Stimulated activated CD8-positive, alpha-beta memory T cell treated with anti-CD3 and anti-CD28 coated beads, Interleukin-12 subunit alpha, Interleukin-12 subunit beta, amount 100 ng/mL, for 4 hours (primary cell): ENCODE measurements at regions not wholly inside any gene's neighbourhood (a gene's known extent, or its start where the extent isn't known, plus 50 kb on each side); places are given as distances from the start of the nearest gene placed in this dataset.

ENCODE experiments used
- DNase-seq: peaks from one replicate; pipeline ENCODE4 v3.0.0-alpha.2; 2020; ENCODE audit warnings: low read depth

DNA sequence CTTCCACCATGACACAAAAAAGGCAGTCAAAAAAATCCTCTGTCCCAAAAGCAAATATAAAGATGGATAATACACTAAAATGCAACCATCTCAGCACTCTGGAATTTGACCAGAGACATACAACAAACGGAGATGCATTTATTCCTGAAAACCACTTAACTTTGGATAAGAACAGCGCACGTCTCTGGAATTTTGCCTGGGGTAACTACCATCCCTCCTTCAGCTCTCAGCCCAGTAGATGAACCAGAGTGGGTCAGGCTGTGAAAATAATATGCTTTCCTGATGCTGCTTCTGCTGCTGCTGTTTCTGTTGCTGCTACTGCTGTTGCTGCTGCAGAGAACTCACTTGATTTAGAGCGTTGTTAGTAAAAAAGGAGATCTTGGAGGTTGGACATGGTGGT lies 133.8 kb upstream of the ACVR2A start:
- no peak for DNase-seq

DNA sequence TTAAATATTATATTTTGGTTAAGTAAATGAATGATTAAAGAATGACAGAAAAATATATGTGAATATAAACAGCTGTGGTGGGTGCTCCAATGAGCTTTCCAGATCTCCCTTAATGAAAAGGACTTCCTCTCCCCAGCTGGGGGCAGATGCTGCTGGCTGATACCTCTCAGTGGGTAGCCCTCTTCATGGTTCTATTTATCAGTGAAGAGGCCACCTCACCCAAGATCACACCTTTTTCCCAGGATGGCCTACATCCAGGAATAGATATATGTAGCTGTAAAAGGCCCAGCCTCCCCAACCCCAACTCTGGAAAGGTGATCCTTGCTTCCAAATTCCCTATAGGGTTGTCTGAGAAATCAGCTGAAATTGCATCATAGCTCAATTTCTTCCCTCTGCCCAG lies 135.2 kb upstream of the ACVR2A start:
- no peak for DNase-seq

DNA sequence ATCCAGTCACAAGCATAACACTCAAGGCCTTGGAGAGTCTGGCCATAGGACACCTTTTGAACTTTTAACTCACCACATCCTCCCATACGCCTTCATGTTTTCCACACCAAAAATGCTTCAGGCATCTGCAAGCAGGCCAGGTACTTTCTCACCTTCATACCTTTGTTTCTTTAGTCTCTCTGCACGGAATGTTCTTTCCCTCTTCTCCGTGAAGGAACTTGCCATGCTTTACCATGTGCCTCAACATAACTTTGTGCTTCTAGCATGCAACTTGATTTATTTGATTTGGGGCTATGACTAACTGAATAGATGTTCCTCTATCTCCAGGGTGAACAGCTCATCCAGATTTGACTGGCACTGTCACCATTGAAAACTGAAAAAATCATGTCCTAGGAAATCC lies 141.7 kb upstream of the ACVR2A start:
- no peak for DNase-seq

DNA sequence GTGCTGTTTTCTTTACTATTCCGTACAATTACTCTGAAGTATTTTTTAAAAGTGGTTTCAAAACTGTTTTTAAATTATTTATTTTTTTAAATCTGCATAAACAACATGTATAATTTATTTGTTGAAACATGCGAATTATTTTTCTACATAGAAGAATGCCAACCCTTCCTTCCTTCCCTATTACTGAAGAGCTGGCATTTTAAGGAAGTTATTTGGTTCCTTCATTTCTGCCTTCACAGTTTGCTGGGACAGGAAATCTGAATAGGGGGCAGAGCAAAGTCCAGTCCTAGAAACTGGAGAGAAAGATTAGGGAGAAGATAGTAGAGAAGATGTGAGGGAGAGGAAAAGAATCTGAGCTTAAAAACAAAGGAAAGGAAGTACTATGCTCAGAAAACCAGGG lies 146.7 kb upstream of the ACVR2A start:
- no peak for DNase-seq

DNA sequence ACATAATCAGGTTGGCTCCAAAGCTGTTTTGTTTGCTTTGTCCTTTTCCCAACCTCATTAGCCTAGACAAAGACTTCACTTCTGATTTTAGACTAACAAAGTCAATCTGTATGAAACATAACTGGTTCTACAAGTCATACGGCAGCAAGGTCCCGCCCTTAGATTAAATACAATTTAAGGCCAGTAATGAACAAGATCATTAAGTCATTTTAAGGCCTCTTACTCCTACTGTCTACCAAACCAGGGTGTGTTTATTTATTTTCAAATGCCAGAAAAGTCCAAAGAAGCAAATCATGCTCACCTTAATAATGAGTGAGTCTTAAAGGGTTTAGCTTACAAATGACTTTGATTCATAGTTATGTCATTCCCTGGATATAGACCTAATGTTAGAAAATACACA lies 148.4 kb upstream of the ACVR2A start:
- DNase-seq = no peak

DNA sequence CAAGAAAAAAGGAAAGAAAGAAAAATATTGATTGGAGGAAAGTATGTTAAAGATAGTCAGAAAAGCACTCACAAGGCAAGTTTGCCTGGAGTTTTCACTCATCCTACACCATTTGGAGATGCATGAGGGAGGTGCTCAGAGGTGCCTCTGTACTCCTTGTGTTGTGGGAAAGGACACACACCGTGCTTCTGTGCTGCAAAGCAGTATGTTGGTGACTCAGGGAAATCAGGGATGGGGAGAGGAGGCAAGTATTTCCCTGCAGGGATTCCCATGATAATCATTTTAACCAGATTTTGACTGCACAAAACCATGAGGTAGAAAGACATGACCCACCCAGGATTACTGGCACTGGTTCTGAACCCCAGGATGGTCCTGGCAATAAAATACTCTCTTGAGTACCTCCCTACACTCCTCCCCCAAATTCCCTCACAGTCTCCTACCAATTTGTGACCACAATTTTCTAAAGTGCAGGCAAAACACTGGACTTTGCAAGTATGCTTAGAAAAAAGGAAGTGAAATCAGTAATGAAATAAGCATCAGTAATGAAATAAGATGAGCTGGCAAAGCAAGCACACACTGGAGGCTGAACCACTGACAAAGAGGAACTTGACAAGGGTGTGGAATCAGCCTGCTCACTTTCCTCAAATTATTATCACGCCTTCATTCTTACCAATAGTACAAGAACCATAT lies 155.5 kb upstream of the ACVR2A start:
- no peak for DNase-seq

DNA sequence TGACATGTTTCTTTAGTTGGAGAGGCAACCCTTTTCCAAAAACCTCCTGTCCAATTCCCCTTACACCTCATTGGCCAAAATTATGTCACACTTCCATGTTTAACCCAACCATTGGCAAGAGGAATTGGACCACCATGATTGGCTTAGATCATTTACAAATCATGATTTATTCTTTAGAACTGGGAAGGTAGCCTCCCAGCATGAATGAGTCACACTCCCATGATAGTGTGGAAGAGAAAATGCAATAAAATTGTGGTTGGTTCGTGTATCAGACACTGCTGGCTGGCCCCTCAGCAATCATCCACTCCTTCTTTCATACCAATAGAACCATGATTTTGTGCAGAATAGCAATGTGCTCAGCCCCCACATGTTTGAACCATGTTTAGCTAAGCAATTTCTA lies 156.6 kb upstream of the ACVR2A start:
- DNase-seq = no peak

DNA sequence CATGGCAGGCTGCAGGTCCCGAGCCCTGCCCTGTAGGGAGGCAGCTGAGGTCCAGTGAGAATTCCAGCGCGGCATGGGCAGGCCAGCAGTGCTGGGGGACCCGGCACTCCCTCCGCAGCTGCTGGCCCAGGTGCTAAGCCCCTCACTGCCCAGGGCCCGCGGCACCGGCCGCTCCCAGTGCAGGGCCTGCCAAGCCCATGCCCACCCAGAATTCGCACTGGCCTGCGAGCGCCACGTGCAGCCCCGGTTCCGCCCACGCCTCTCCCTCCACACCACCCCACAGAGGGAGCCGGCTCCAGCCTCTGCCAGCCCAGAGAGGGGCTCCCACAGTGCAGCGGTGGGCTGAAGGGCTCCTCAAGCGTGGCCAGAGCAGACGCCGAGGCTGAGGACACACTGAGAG lies 158.5 kb upstream of the ACVR2A start:
- DNase-seq = no peak

DNA sequence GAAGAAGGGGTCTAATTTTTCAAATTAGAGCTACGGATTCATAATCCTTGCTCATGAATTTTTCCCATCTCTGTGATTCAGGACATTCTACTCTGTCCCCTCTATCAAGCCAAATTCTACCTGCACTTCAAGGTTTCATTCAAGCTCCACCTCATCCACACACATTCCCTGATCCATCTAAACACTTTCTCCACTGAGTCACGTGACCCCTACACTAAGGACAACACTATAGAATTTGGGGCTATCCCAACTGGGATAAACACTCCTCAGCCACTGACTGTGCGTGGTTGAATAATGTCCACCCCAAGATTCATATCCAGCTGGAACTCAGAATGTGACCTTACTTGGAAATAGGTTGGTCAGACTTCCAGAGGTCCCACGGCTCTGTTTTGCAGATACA lies 159.9 kb upstream of the ACVR2A start:
- DNase-seq = no peak

DNA sequence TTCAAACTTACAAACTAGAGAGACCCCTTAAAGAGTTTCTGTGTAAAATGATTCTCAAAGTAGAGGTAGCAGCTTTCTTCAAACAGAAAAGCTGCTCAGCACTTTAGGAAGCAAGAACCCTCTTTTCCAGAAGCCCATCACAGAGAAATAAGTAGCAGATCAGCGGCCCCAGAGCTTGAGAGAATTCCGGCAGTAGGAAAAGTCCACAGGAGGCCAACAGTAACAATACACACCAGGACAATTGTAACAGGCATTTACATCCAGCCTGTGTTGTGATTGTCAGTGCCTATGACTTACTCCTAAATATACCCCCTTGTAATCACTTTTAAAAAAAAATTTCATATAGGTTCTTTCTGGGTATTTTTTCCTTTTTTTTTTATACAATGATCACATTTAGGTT lies 161.4 kb upstream of the ACVR2A start:
- DNase-seq = no peak

DNA sequence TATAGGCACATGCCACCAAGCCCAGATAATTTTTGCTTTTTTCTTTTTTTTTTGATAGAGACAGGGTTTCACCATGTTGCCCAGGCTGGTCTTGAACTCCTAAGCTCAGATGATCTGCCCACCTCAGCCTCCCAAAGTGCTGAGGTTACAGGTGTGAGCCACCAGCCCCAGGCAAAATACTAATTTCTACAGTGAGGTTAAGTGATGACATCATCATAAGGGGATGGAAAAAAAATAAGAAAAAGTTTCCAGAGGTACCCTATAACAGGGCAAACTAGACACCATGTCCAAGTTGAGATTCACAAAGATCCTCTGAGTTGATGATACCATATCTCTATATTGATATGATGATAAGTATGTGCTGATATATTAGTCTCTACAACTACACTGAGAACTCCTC lies 163.7 kb upstream of the ACVR2A start:
- no peak for DNase-seq

DNA sequence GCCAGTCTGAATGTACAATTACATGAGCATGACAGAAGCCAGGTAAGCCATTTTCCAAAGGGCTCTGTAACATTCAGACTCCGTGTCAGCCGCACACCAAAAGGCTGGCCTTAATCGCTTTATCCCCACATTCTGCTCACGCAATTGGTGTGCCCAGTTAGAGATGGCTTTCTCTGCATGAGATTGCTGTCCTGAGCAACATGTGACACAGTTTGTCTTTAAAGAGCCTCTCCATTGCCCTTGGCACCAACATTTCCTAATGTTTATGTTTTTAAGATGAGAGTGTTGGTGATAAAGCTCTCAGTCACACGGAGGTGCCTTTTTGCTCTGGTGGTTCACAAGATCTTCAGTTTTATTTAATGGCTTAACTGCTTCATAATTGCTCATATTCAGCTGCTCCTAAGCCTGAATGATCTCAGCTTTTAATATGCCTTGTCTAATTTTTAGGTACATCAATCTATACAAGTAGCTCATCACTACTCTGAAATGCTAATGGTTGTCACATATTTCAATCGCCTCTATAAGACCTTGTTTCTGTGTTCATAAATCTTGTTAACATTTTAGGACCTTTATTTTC lies 164.8 kb upstream of the ACVR2A start:
- no peak for DNase-seq

DNA sequence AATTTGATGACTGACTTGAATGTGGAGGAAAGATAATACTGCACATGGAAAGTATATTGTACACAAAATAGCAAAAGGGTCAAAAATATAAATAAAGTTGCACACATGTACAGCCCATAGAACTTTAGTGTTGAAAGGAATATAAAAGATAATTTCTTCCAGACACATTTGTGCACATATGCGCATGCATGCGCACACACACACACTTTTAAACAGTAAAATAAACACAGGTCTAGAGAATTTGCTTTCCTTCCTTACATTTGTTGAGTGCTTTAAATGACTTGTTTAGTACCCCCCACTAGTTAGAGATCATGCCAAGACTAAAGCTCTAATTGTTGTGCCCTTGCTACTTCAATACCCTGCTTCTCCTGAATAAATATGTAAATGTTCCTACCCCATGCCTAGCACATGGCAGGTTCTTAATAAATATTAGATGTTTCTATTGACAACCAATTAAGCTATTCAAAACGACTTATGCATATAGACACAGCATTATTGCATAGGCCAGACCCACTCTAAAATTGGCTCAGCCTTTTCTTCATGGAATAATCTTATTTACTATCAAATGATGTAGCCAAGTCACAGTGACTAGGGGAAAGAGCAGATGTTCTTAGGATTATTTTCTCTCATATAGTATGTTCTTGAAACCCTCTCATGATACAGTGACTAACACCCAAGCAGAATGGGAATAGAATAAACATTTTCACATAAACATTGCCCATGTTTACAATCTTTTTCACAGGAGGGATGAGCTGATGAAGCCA lies 165.5 kb upstream of the ACVR2A start:
- no peak for DNase-seq

DNA sequence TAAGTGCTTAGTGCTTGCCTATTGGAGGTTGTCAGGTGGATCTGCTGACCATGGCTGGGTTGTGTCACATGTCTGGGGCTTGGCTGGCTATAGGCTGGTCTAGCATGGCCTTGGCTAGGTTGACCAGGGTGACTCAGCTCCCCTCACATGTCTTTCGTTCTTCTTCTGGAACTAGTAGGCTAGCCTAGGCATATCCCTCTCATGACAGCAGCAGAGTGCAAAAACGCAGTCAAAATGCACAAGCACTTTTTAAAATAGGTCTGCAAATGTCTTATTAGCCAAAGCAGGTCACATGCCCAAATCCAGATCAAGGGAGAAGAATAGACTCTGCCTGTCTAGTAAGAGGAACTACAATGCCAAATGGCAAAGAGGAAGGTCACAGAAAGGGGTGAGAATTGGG lies 179.7 kb upstream of the ACVR2A start:
- DNase-seq = no peak

DNA sequence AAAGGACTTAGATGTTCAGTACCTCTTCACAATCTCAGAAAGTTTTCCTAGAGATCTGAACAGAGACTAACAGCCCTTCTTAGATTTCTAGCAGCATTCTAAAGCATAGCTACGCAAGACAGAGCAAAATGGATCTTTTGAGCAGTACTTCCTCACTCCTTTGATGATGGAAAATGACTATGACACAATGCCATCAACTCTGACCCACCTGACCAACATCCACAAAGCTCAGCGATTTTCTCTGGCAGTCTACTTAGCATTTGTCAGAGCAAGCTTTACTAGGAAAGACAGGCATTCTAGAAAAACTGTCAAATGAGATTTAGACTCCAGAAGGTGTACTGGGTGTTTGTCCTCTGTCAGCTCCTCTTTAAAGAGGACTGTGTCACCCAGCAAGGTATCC lies 180.9 kb upstream of the ACVR2A start:
- DNase-seq = no peak

DNA sequence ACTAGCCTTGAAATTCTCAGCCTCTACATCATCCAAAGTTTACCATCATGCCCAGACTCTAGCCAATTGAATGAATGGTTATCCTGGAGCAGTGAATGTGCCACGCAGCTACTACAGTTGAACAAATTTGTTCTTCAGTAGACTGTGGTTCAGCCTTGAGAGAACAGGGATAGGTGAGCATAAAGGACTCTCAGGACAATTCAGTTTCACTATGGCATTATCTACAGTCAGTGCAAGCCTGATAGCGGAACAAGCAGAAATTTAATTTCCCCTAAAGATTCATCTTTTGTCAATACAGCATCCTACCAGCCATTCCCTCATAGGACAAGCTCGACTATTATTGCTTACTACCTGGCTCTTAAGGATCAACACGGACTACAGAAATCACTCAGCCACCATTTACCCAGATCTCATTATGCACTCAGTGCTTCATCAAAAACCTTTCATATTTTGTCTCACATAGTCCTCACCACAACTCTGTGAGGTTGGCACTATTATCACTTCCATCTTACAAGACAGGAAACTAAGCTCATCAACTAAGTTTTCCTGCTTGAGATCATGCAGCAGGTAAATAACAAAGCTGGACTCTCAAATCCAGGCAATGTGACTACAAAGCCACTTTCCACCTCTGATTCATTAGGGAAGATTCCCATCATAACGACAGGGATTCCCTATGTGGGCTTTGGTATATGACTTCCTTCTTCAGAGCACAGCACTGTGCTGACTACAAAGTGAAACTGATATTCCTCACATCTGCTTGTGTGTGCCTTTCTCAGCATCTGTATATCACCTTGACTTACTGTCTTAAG lies 181.5 kb upstream of the ACVR2A start:
- no peak for DNase-seq

DNA sequence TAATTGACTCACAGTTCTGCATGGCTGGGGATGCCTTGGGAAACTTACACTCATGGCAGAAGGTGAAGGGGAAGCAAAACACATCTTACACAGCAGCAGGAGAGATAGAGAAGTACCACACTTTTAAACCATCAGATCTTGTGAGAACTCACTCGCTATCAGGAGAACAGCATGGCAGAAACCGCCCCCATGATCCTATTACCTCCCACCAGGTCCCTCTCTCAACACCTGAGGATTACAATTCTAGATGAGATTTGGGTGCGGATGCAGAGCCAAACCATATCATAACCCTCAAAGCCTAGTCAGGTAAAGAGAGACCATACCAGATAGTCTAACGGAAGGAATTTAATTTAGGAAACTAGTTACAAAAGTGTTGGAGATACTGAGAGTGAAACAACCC lies 182.6 kb upstream of the ACVR2A start:
- DNase-seq = no peak

DNA sequence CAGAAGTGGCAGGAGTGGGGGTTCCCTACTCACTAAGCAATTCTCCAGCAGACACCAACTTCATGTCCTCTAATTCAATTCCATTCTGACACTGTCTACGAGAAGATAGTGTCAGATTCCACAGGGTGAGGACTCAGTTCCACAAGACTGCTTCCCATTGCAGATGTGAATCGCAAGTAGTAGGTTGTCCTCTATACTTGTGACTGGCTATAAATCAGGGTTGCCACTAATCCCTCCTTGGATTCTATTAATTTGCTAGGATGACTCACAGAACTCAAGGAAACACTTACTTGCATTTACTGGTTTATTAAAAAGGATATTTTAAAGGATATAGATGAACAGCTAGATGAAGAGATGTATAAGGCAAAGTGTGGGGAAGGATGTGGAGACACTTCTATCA lies 184.1 kb upstream of the ACVR2A start:
- DNase-seq = no peak

DNA sequence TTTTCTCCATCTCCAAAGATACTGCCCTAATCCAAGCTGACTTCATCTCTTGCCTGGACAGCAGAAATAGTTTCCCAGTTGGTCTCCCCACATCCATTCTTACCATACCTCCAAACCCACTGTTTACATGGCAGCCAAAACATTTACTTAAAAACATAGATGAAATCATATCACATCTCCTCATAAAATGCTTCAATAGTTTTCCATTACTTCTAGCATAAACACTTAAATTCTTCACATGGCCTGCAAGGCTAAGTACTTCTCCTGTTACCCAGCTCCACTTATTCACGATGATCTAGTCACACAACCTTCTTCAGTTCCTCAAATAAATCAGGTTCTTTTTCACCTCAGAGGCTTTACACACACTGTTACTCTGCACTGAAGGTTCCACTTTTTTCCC lies 185.8 kb upstream of the ACVR2A start:
- no peak for DNase-seq

DNA sequence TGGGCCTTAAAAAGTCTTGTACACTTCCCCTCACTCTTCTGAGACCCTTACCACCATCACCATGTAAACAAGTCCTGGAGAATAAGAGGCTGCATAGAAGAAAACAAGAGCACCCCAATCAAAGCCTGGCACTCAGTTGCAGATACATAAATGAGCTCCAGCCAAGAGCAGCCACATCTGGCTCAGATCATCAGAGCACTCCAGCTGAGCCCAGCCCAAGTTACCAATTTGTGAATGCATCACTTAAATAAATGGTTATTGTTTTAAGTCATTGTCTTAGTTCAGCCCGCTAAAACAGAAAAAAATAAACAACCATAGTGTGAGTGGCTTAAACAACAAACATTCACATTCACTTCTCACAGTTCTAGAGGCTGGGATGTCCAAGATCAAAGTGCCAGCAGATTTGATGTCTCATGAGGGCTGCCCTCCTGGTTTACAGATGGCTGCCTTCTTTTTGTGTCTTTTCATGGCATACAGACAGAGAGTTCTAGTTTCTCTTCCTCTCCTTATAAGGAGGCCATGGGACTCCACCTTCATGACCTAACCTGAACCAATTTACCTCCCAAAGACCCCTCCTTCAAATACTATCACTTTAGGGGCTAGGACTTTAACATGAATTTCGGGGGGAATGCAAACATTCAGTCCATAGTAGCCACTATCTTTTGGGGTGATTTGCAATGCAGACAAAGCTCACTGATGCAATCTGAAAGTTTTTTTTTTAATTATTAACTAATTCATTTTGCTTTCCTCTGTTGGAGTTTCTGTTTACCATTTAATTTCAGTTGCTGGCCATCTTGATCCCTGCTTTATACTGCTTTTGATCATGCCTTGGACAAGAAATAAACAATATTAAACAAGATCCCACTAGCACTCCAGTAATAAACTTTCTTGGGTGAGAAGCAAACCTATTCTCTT lies 187.5 kb upstream of the ACVR2A start:
- DNase-seq = no peak

DNA sequence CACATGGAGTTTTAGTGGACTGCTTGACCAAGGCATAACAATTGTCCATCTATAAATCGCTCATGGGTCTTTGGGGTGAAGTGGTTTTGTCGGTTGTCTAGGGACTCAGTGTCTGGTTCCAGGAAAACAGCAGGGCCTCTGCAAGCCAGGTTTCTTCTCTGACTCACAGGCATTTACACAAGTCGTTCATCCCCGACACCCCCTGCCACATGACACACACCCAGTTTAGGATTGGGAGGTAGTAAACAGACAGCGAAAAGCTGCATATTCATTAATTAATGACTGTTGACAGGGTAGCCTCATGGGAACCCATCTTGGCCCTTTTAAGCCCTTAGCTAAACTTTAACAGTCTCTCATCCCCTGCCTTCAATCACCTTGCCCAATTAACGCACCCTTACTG lies 194.8 kb upstream of the ACVR2A start:
- no peak for DNase-seq

DNA sequence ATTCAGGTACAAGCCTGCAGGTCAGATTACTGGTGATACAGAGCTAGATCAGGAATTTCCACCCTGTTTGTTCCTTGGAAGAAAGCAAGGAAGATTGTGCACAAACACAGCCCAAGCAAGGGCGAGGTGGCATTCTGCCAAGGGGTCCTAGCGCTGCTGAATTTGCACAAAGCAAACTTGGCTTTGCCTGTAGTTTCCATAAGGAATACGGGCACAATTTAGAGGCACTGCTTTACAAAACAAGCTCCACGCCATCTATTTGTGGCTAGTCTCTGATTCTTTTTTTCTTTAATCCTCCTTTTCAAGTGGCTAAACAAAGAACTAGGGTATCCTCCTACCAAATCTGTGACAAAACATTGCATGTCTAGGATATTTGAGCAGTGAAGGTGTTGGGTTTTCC lies 195.5 kb upstream of the ACVR2A start:
- DNase-seq = no peak
